ENCODE measurements at regions not wholly inside any gene's neighbourhood (a gene's known extent, or its start where the extent isn't known, plus 50 kb on each side); places are given as distances from the start of the nearest gene placed in this dataset.

- no peak overlapping the region for H3K23ac ChIP-seq (ENCODE audit: insufficient read length)
- H3K9ac ChIP-seq (replicated peaks in 1 of 4; ENCODE audit: extremely low read depth in 1 of 4, low read depth in 3 of 4, low read length in 3 of 4), result no peak overlapping the region
- FAIRE-seq, result no peak
- POLR2A ChIA-PET (ENCODE audit: partially characterized antibody), result no interaction called here
- H3K9me3 ChIP-seq (ENCODE audit: insufficient read depth in 2 of 2, low read depth in 1 of 2, low read length in 1 of 2), result no peaks in the 10 kb centered on the region
- H3K4me1 ChIP-seq (replicated peaks in 1 of 4; ENCODE audit: control insufficient read depth in 3 of 4, insufficient read depth in 4 of 4, low read length in 3 of 4), result no peaks in the 10 kb centered on the region
- H3K79me1 ChIP-seq (ENCODE audit: low read depth, low read length), result no peaks in the 10 kb centered on the region
- no peak overlapping the region for H3K27ac ChIP-seq (ENCODE audit: low read depth, low read length)
- no peaks in the 10 kb centered on the region for H3K23me2 ChIP-seq (ENCODE audit: low read depth, low read length)
- H3K36me3 ChIP-seq (ENCODE audit: control insufficient read depth in 2 of 4, insufficient read depth in 4 of 4, low read length in 3 of 4), result no peaks in the 10 kb centered on the region
- no peak overlapping the region for H3K14ac ChIP-seq (ENCODE audit: insufficient read length)
- H4K20me1 ChIP-seq (replicated peaks in 1 of 2; ENCODE audit: control insufficient read depth in 1 of 2, insufficient read depth in 2 of 2, low read length in 2 of 2), result no peaks in the 10 kb centered on the region
- H2BK15ac ChIP-seq (ENCODE audit: low read length), result no peak overlapping the region
- H3K79me2 ChIP-seq (ENCODE audit: control insufficient read depth in 1 of 2, insufficient read depth in 2 of 2, low read length in 2 of 2), result no peaks in the 10 kb centered on the region
- no peak overlapping the region for H4K91ac ChIP-seq (replicated peaks; ENCODE audit: insufficient read length, low read length)
- H2BK120ac ChIP-seq (replicated peaks; ENCODE audit: low read depth, low read length), result no peak overlapping the region
- H4K5ac ChIP-seq (ENCODE audit: insufficient read length, low read depth, low read length), result no peak overlapping the region
- CTCF ChIA-PET (ENCODE audit: partially characterized antibody), result interaction anchor here (1.4 to 1.5 kb wide), 3 partner anchors 41 to 140 kb away, joined by 3 to 7 read pairs (median 3); no protein-coding TSS in a partner anchor
- TF ChIP-seq TEAD4 (IDR thresholded peaks at IDR 0.05; ENCODE audit: low read depth, low read length) (no peak), ASH2L (IDR thresholded peaks at IDR 0.05; ENCODE audit: low read length) (no peak), SIRT6 (IDR thresholded peaks at IDR 0.05; ENCODE audit: low read length) (no peak), TAF1 (IDR thresholded peaks at IDR 0.05; ENCODE audit: low read depth, low read length) (no peak), RAD21 (IDR thresholded peaks at IDR 0.05 in 1 of 2, conservative IDR thresholded peaks at IDR 0.05 in 1 of 2; ENCODE audit: low read depth in 2 of 2, low read length in 2 of 2) (no peak), EP300 (IDR thresholded peaks at IDR 0.05; ENCODE audit: borderline replicate concordance in 1 of 2, low read depth in 2 of 2, low read length in 2 of 2) (no peak), YY1 (IDR thresholded peaks at IDR 0.05; ENCODE audit: low read depth, low read length) (no peak), HDAC2 (IDR thresholded peaks at IDR 0.05; ENCODE audit: borderline replicate concordance in 1 of 2, low read depth in 2 of 2, low read length in 2 of 2) (no peak), BCL11A (IDR thresholded peaks at IDR 0.05; ENCODE audit: low read depth in 2 of 2, low read length in 2 of 2) (no peak), POU5F1 (IDR thresholded peaks at IDR 0.05; ENCODE audit: low read depth, low read length) (no peak)
- H3K4me2 ChIP-seq (ENCODE audit: insufficient read depth in 1 of 2, low read depth in 2 of 2, low read length in 2 of 2), result no peak overlapping the region
- H2BK5ac ChIP-seq (ENCODE audit: low read depth, low read length), result no peak overlapping the region
- H2BK12ac ChIP-seq (ENCODE audit: low read depth, low read length), result no peak overlapping the region
- no peaks in the 10 kb centered on the region for H3K27me3 ChIP-seq (replicated peaks in 1 of 4; ENCODE audit: control insufficient read depth in 3 of 4, extremely low read depth in 1 of 4, insufficient read depth in 3 of 4, low read length in 3 of 4)
- no peak overlapping the region for H3K4ac ChIP-seq (replicated peaks; ENCODE audit: insufficient read length, low read depth, low read length)
- H2AK5ac ChIP-seq (ENCODE audit: low read depth, low read length), result no peak overlapping the region
- no peak overlapping the region for H4K8ac ChIP-seq (ENCODE audit: extremely low read depth, insufficient read depth, low read length)
- H2BK20ac ChIP-seq (ENCODE audit: low read length), result no peak overlapping the region
- 85% methylated on average over 7 of the region's 7 CpGs; no CpG with 5 or more reads in 1 of the 2 experiments for WGBS, 2 experiments (ENCODE audit: extremely low coverage in 1 of 2, insufficient coverage in 1 of 2, insufficient read length in 1 of 2, insufficient replicate concordance in 2 of 2, low coverage in 1 of 2, low lambda C conversion rate in 2 of 2, missing lambda C conversion rate in 1 of 2)
- no peak overlapping the region for H3K18ac ChIP-seq (ENCODE audit: extremely low read depth, low read length)
- DNase-seq (ENCODE audit: low read depth in 1 of 2, low spot score in 2 of 2), result no peak
- no peak overlapping the region for H3K56ac ChIP-seq (replicated peaks; ENCODE audit: insufficient read length, low read depth, low read length)
- no peak overlapping the region for H2AFZ ChIP-seq (ENCODE audit: low read length)
- H3K4me3 ChIP-seq (ENCODE audit: extremely low read depth in 1 of 4, insufficient read depth in 2 of 4, low read depth in 3 of 4, low read length in 4 of 4), result no peak overlapping the region
Observed at GRCh38 chr12:39061576-39061975, 156.2 kb upstream of the CPNE8 start.
